Vagina (tissue), 2 donors: ENCODE measurements at regions not wholly inside any gene's neighbourhood (a gene's known extent, or its start where the extent isn't known, plus 50 kb on each side); places are given as distances from the start of the nearest gene placed in this dataset.

Experiments used
- POLR2A ChIP-seq, 2 donors: fragments of 450-650 bp; IDR thresholded peaks; one replicate each; pipeline ENCODE4 v1.6.1; 2017; ENCODE audit warnings: antibody characterized with exemption in 2 of 2, mild to moderate bottlenecking in 2 of 2, moderate library complexity in 2 of 2
- POLR2AphosphoS5 ChIP-seq, 2 donors: sonication (generic); formaldehyde crosslinking; IDR thresholded peaks; one replicate each; pipeline ENCODE4 v1.9.0; 2017; ENCODE audit warnings: antibody characterized with exemption in 2 of 2, mild to moderate bottlenecking in 2 of 2, low read depth in 1 of 2; ENCODE audit not compliant: insufficient read depth in 1 of 2

DNA sequence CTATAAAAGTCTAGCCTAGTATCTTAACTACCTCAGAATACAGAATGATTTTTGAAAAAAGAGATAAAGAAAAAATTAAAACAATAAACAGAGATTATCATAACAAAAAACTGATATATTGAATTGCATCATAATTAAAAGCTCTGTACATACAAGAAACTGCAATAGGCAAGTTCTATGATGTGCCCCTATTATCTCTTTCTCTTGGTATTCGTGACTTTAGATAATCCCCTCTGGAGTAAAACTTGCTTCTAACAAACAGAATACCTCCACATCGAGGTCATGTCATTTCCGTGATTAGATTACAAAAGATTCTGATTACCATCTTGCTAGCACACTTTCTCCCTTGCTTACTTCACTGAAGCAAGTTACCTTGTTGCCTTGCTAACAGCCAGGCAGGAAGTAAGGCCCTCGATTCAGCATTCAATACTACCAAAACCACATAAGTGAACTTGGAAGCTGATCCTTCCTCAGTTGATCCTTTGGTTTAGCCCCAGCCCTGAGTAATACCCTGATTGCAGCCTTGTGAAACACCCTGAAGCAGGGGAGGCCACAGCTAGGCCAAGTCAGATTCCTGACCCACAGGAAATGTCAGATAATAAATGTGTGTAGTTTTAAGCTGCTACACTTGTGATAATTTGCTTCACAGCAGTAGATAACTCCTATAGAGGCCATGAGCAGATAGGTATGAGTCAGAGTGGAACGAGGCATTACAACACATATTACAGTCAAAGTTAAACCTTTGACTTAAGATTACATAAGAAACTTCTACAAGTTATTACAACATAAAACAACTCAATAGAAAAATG lies 53.7 kb upstream of the TMX4 start:
- TF ChIP-seq POLR2A (IDR thresholded peaks at IDR 0.05) = no peak
- peak in 1 of 2 donors; percentile 39 for TF ChIP-seq POLR2AphosphoS5 (IDR thresholded peaks at IDR 0.05; ENCODE audit: insufficient read depth in 1 of 2, low read depth in 1 of 2)
